GM21825 (cell line): ENCODE measurements at regions not wholly inside any gene's neighbourhood (a gene's known extent, or its start where the extent isn't known, plus 50 kb on each side); places are given as distances from the start of the nearest gene placed in this dataset.

Source experiments
- ATAC-seq: cut with Tn5 transposase; IDR thresholded peaks from one replicate; pipeline ENCODE4 v1.9.1; 2021; ENCODE audit warnings: mild to moderate bottlenecking, moderate library complexity; ENCODE audit not compliant: unreplicated experiment

- no peak for ATAC-seq
These were observed 190.6 kb upstream of the GRIK2 start for GRCh38 chr6:101202867-101203374.

- no peak for ATAC-seq
These were observed 189.8 kb upstream of the GRIK2 start for GRCh38 chr6:101203664-101204063.

GRCh38 chr6:101208152-101208551 is 185.4 kb upstream of the GRIK2 start:
- no peak for ATAC-seq

GRCh38 chr6:101212640-101213039 is 180.9 kb upstream of the GRIK2 start:
- ATAC-seq, result no peak

- no peak for ATAC-seq
These were observed 171.5 kb upstream of the GRIK2 start for GRCh38 chr6:101222007-101222406.

- no peak for ATAC-seq
These were observed 168.8 kb upstream of the GRIK2 start for GRCh38 chr6:101224751-101225150.

GRCh38 chr6:101226677-101227135 is 166.8 kb upstream of the GRIK2 start:
- no peak for ATAC-seq

- no peak for ATAC-seq
These were observed 162.6 kb upstream of the GRIK2 start for GRCh38 chr6:101230866-101231265.

- ATAC-seq, result no peak
These were observed 161.8 kb upstream of the GRIK2 start for GRCh38 chr6:101231606-101232235.

GRCh38 chr6:101232961-101233360 is 160.5 kb upstream of the GRIK2 start:
- no peak for ATAC-seq

GRCh38 chr6:101236709-101237108 is 156.8 kb upstream of the GRIK2 start:
- ATAC-seq, result no peak

- no peak for ATAC-seq
These were observed 152.1 kb upstream of the GRIK2 start for GRCh38 chr6:101241442-101241841.

GRCh38 chr6:101249470-101249869 is 144.0 kb upstream of the GRIK2 start:
- no peak for ATAC-seq

GRCh38 chr6:101257163-101257562 is 136.3 kb upstream of the GRIK2 start:
- ATAC-seq, result no peak

- no peak for ATAC-seq
These were observed 134.0 kb upstream of the GRIK2 start for GRCh38 chr6:101259505-101259904.

GRCh38 chr6:101263596-101263995 is 129.9 kb upstream of the GRIK2 start:
- no peak for ATAC-seq

- no peak for ATAC-seq
These were observed 127.4 kb upstream of the GRIK2 start for GRCh38 chr6:101266063-101266462.

- no peak for ATAC-seq
These were observed 125.0 kb upstream of the GRIK2 start for GRCh38 chr6:101268541-101268940.

GRCh38 chr6:101275251-101275650 is 118.3 kb upstream of the GRIK2 start:
- no peak for ATAC-seq

- no peak for ATAC-seq
These were observed 117.4 kb upstream of the GRIK2 start for GRCh38 chr6:101276066-101276465.

- no peak for ATAC-seq
These were observed 114.1 kb upstream of the GRIK2 start for GRCh38 chr6:101279410-101279809.

- ATAC-seq, result no peak
These were observed 112.2 kb upstream of the GRIK2 start for GRCh38 chr6:101281266-101281665.

GRCh38 chr6:101284131-101284530 is 109.4 kb upstream of the GRIK2 start:
- ATAC-seq, result no peak
